ENCODE measurements at regions not wholly inside any gene's neighbourhood (a gene's known extent, or its start where the extent isn't known, plus 50 kb on each side); places are given as distances from the start of the nearest gene placed in this dataset.

- Histone ChIP-seq H4K20me1 (ENCODE audit: insufficient read depth) (no peaks in the 10 kb centered on the region), H3K4me3 (no peak overlapping the region), H3F3A (ENCODE audit: insufficient read depth, low read depth) (no peaks in the 10 kb centered on the region), H2AFZ (no peak overlapping the region), H3K9me2 (ENCODE audit: insufficient read depth) (no peaks in the 10 kb centered on the region), H3K9me3 (ENCODE audit: insufficient read depth, low read depth) (no peaks in the 10 kb centered on the region), H3K79me2 (ENCODE audit: low read depth) (no peaks in the 10 kb centered on the region), H3K27me3 (ENCODE audit: insufficient read depth, low read depth) (no peaks in the 10 kb centered on the region), H3K4me2 (no peak overlapping the region), H3K36me3 (ENCODE audit: low read depth) (no peaks in the 10 kb centered on the region), H3K27ac (no peak overlapping the region), H3K4me1 (replicated peaks; ENCODE audit: insufficient read depth) (peaks cover 10% of the 10 kb centered on the region)
- no TSS peak for BruUV-seq (replicated peaks)
- ChIA-PET POLR2A (ENCODE audit: unreplicated experiment) (no interaction called here), CTCF (no interaction called here)
- TF ChIP-seq, protein P1, sequence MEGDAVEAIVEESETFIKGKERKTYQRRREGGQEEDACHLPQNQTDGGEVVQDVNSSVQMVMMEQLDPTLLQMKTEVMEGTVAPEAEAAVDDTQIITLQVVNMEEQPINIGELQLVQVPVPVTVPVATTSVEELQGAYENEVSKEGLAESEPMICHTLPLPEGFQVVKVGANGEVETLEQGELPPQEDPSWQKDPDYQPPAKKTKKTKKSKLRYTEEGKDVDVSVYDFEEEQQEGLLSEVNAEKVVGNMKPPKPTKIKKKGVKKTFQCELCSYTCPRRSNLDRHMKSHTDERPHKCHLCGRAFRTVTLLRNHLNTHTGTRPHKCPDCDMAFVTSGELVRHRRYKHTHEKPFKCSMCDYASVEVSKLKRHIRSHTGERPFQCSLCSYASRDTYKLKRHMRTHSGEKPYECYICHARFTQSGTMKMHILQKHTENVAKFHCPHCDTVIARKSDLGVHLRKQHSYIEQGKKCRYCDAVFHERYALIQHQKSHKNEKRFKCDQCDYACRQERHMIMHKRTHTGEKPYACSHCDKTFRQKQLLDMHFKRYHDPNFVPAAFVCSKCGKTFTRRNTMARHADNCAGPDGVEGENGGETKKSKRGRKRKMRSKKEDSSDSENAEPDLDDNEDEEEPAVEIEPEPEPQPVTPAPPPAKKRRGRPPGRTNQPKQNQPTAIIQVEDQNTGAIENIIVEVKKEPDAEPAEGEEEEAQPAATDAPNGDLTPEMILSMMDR (conservative IDR thresholded peaks at IDR 0.05), result no peak
- no peak for TF ChIP-seq EZH2 (IDR thresholded peaks at IDR 0.05; ENCODE audit: low read depth)
- intact Hi-C loops (cut with micrococcal nuclease; ENCODE audit: unreplicated experiment), result no loop called here
- no peak for DNase-seq
Measured at GRCh38 chr3:11089931-11090330, 64.4 kb upstream of the HRH1 start.

- no peak for DNase-seq
- no peaks in the 10 kb centered on the region for H3K79me2 ChIP-seq (ENCODE audit: low read depth)
- no peak overlapping the region for H3K4me2 ChIP-seq
- no peaks in the 10 kb centered on the region for H3K9me3 ChIP-seq (ENCODE audit: insufficient read depth, low read depth)
- H3K4me1 ChIP-seq (replicated peaks; ENCODE audit: insufficient read depth), result peaks cover 4% of the 10 kb centered on the region
- no peaks in the 10 kb centered on the region for H3K27me3 ChIP-seq (ENCODE audit: insufficient read depth, low read depth)
- H3K27ac ChIP-seq, result no peak overlapping the region
- no peaks in the 10 kb centered on the region for H3F3A ChIP-seq (ENCODE audit: insufficient read depth, low read depth)
- ChIA-PET POLR2A (ENCODE audit: unreplicated experiment) (no interaction called here), CTCF (no interaction called here)
- intact Hi-C loops (cut with micrococcal nuclease; ENCODE audit: unreplicated experiment), result no loop called here
- H3K36me3 ChIP-seq (ENCODE audit: low read depth), result no peaks in the 10 kb centered on the region
- BruUV-seq (replicated peaks), result no TSS peak
- no peaks in the 10 kb centered on the region for H4K20me1 ChIP-seq (ENCODE audit: insufficient read depth)
- H3K9me2 ChIP-seq (ENCODE audit: insufficient read depth), result no peaks in the 10 kb centered on the region
- no peak overlapping the region for H3K4me3 ChIP-seq
- no peak for TF ChIP-seq EZH2 (IDR thresholded peaks at IDR 0.05; ENCODE audit: low read depth)
- TF ChIP-seq, protein P1 (conservative IDR thresholded peaks at IDR 0.05), result no peak
- no peak overlapping the region for H2AFZ ChIP-seq
Measured at GRCh38 chr3:11090551-11090950, 63.7 kb upstream of the HRH1 start.

DNA sequence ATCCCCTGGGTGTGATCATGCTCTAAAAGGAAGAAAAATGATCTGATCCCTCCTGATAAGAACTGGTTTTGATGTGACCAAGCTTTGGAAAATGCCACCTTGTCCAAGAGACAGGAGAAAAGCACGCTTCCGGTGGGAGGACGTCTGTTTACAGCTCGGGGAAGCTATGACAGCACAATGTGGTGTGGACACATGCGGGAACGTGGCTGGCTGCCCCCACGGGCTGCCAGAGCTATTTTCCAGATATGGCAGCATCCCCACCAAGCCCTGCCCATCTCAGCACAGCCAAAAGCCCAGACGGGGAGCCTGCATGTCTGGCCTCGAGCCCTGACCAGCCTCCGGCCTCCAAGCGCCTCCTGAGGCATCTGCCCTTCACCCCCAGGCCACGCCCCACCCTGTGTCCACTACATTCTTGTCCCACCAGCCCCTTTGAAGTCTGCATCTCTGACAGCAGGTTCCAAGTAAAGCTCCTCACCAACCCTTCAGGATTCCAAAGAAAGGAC is 63.2 kb upstream of the HRH1 start:
- H3K9me3 ChIP-seq (ENCODE audit: insufficient read depth, low read depth), result no peaks in the 10 kb centered on the region
- no peaks in the 10 kb centered on the region for H3K36me3 ChIP-seq (ENCODE audit: low read depth)
- ChIA-PET CTCF (interaction anchor here (1.0 kb wide), 1 partner anchor 570 kb away, joined by 3 read pairs; no protein-coding TSS in a partner anchor), POLR2A (ENCODE audit: unreplicated experiment) (interaction anchor here (0.6 kb wide), 1 partner anchor 65 kb away, joined by 3 read pairs; no protein-coding TSS in a partner anchor)
- H3K4me1 ChIP-seq (replicated peaks; ENCODE audit: insufficient read depth), result peaks cover 3% of the 10 kb centered on the region
- H2AFZ ChIP-seq, result no peak overlapping the region
- no peak overlapping the region for H3K4me2 ChIP-seq
- no peak overlapping the region for H3K27ac ChIP-seq
- H3K4me3 ChIP-seq, result no peak overlapping the region
- H3K79me2 ChIP-seq (ENCODE audit: low read depth), result no peaks in the 10 kb centered on the region
- TF ChIP-seq, protein P1 (conservative IDR thresholded peaks at IDR 0.05), result no peak
- DNase-seq, result peak in 1 of 2 experiments; percentile 37
- BruUV-seq (replicated peaks), result no TSS peak
- no peaks in the 10 kb centered on the region for H3K9me2 ChIP-seq (ENCODE audit: insufficient read depth)
- no peaks in the 10 kb centered on the region for H4K20me1 ChIP-seq (ENCODE audit: insufficient read depth)
- H3F3A ChIP-seq (ENCODE audit: insufficient read depth, low read depth), result no peaks in the 10 kb centered on the region
- no peaks in the 10 kb centered on the region for H3K27me3 ChIP-seq (ENCODE audit: insufficient read depth, low read depth)
- intact Hi-C loops (cut with micrococcal nuclease; ENCODE audit: unreplicated experiment), result no loop called here
